GM20000 (cell line): ENCODE measurements at regions not wholly inside any gene's neighbourhood (a gene's known extent, or its start where the extent isn't known, plus 50 kb on each side); places are given as distances from the start of the nearest gene placed in this dataset.

Source experiments
- DNase-seq: peaks from one replicate; pipeline ENCODE4 v3.0.0; 2012; ENCODE audit warnings: low spot score
- TF ChIP-seq, protein P1 (sequence below): IDR thresholded peaks from 2 replicates; pipeline ENCODE4 v1.5.1; 2012; ENCODE audit warnings: mild to moderate bottlenecking, control low read depth; ENCODE audit errors: extremely low read depth, missing control alignments

DNA sequence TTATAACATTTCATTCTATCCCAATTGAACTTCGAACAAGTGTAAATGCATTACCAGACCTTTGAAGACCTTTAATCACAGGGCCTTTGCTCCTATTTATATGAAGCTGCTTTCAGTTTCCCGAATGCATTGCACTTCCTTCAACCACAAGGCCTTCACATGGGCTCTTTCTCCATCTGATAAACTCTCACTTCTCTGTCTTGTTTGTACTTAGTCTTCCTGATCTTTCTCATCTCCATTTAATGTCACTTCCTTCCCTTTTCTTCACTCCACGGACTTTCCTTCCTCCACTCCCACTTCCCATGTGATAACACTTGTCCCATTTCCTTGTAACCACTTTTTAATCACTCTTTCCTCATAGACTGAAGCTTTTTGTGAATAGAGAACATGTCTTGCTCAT, 74.3 kb upstream of the TNC start:
- DNase-seq = no peak
- TF ChIP-seq, protein P1, sequence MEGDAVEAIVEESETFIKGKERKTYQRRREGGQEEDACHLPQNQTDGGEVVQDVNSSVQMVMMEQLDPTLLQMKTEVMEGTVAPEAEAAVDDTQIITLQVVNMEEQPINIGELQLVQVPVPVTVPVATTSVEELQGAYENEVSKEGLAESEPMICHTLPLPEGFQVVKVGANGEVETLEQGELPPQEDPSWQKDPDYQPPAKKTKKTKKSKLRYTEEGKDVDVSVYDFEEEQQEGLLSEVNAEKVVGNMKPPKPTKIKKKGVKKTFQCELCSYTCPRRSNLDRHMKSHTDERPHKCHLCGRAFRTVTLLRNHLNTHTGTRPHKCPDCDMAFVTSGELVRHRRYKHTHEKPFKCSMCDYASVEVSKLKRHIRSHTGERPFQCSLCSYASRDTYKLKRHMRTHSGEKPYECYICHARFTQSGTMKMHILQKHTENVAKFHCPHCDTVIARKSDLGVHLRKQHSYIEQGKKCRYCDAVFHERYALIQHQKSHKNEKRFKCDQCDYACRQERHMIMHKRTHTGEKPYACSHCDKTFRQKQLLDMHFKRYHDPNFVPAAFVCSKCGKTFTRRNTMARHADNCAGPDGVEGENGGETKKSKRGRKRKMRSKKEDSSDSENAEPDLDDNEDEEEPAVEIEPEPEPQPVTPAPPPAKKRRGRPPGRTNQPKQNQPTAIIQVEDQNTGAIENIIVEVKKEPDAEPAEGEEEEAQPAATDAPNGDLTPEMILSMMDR = no peak

DNA sequence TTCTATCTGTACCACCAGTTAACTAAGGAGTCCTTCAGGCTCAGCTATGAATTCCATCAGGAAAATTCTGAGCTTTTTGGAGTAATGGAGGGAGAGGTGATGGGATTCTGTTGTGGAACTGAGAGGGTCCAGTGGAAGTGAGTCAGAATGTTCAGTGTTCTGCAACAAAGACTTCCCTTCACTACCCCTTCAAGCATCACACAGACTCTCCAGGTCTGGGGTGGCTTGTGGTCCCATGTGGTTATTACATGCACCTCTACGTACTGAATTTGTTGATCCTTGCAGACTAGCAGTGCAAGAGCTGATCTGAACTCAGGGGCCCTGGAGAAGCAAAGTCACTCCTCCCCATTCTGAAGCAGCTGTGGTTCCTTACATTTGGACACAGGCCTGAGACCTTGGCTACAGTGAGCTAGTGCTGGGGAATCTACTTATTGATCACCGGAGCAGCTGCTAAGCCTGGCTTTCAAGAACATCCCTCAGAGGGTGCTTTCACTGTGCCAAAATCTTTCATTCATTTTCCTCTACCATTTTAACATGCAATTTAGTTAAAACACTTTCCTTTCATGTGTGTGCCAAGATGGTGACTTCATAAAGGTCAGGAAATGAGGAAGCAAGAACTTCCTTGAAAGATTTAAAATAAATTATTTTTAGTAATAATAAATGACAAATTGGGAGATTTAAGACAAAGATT, 75.0 kb upstream of the TNC start:
- DNase-seq = no peak
- TF ChIP-seq, protein P1 = no peak

DNA sequence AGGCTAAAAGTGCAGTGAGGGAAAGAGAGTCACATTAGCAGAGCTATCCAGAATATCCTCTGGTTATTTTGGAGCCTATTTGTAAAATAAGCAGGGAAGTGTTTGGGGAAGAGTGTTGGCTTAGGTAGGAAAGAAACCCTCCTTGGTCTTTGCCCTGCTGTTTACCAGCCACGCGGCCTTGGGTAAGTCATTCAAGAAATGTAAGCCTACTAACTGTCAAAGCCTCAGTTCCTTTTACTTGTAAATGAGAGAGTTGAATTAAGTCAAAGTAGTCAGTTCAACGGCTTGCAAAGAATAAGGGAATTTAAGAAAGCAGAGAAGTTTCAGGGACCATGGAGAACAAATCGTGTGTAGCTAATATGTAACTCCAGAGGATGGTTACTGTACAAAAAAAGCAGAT, 75.8 kb upstream of the TNC start:
- TF ChIP-seq, protein P1 = no peak
- no peak for DNase-seq

DNA sequence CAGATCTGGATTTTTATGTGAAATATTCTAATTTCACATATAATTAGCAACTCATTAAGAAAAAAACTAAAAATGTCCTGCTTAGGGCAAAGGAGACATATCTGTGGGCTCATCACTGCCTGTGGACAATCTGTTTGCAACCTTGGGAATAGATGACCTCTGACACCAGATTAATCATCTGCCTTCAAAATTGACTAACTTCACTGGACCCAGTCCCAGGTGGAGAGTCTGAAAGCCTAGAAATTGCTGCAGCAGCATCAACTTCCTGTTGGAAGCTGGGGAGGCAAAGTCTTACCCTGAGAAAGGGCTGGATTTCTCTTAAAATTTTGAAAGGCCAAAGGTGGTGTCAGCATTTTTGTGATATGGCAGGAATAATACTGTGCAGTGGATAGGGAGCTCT, 76.3 kb upstream of the TNC start:
- no peak for DNase-seq
- TF ChIP-seq, protein P1 = no peak

DNA sequence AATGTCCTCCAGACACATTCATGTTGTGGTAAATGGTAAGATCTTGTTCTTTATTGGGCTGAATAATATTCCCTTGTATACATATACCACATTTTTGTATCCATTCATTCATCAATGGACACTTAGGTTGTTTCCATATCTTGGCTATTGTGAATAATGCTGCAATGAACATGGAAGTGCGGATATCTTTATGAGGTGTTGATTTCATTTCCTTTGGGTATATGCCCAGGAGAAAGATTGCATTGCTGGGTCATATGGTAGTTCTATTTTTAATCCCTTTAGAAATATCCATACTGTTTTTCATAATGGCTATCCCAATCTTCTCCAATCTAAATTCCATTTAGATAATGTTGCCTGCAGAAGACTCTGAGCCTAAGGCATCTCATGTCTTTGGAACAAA, 78.0 kb upstream of the TNC start:
- DNase-seq = no peak
- TF ChIP-seq, protein P1 = no peak

DNA sequence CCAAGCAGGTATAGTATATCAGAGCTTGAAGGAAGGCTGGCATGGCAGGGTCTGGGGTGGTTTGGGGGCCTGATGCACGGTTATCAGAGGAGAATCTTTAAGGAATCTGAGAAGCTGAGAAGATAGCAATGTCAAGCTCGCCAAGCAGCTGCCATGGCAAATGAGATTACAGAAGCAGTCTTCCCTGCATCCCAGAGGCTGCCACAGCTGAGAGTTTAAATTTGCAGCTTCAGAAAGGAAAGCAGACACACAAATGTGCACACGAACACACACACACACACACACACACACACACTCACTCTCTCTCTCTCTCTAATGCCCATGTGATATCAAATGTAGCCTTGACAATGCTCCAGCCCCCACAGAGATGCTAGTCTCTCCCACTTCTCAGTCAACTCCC, 79.0 kb upstream of the TNC start:
- DNase-seq = no peak
- TF ChIP-seq, protein P1 = no peak

DNA sequence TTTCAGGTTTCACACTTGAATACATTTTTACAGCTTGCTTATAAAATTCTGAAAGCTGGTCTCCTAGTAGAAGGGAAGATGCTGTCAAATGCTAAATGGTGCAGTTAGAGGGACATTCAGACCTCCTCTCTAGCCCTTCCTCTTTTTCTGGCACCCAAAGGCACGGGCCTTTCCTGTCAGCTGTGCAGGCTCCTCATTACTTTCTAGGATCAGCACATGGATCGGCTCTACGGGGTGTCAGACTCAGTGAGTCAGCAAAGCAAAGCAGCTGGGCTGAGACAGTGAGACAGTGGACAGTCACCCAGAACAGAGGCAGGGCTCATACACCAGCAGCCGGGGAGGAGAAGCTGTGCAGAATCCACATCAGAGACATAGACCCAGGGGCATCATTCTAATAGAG, 80.0 kb upstream of the TNC start:
- DNase-seq = no peak
- TF ChIP-seq, protein P1 = no peak
